ENCODE measurements at regions not wholly inside any gene's neighbourhood (a gene's known extent, or its start where the extent isn't known, plus 50 kb on each side); places are given as distances from the start of the nearest gene placed in this dataset.

GRCh38 chr4:162443510-162443909 lies 279.7 kb upstream of the FSTL5 start:
- Histone ChIP-seq H3K4me3 (no peak overlapping the region), H3K4me1 (no peaks in the 10 kb centered on the region), H3K9me3 (no peaks in the 10 kb centered on the region), H3K27ac (no peak overlapping the region), H3K27me3 (ENCODE audit: insufficient read depth in 3 of 3, low read length in 2 of 3) (no peaks in the 10 kb centered on the region), H3K36me3 (ENCODE audit: insufficient read depth in 1 of 2, low read depth in 1 of 2) (no peaks in the 10 kb centered on the region)
- intact Hi-C loops (cut with DNase I), result no loop called here
- ATAC-seq, result no peak
- no peak for DNase-seq
- TF ChIP-seq CTCF (IDR thresholded peaks at IDR 0.05), result no peak
- 43 to 58% (median 56%) methylated on average over 2 of the region's 2 CpGs for WGBS, 3 donors

- 60 to 66% (median 61%) methylated on average over 2 of the region's 2 CpGs for WGBS, 3 donors
- Histone ChIP-seq H3K4me1 (no peaks in the 10 kb centered on the region), H3K9me3 (no peaks in the 10 kb centered on the region), H3K27ac (no peak overlapping the region), H3K27me3 (ENCODE audit: insufficient read depth in 3 of 3, low read length in 2 of 3) (no peaks in the 10 kb centered on the region), H3K36me3 (ENCODE audit: insufficient read depth in 1 of 2, low read depth in 1 of 2) (no peaks in the 10 kb centered on the region), H3K4me3 (no peak overlapping the region)
- ATAC-seq (no peak), DNase-seq (no peak)
- TF ChIP-seq CTCF (IDR thresholded peaks at IDR 0.05), result no peak
- intact Hi-C loops (cut with DNase I), result no loop called here
These were observed 278.3 kb upstream of the FSTL5 start for GRCh38 chr4:162442128-162442527.

GRCh38 chr4:162422312-162422711 lies 258.5 kb upstream of the FSTL5 start:
- Histone ChIP-seq H3K27ac (no peak overlapping the region), H3K27me3 (ENCODE audit: insufficient read depth in 3 of 3, low read length in 2 of 3) (no peaks in the 10 kb centered on the region), H3K4me3 (no peak overlapping the region), H3K9me3 (no peaks in the 10 kb centered on the region), H3K36me3 (ENCODE audit: insufficient read depth in 1 of 2, low read depth in 1 of 2) (no peaks in the 10 kb centered on the region), H3K4me1 (no peaks in the 10 kb centered on the region)
- no peak for DNase-seq
- intact Hi-C loops (cut with DNase I), result no loop called here
- TF ChIP-seq CTCF (IDR thresholded peaks at IDR 0.05), result no peak
- ATAC-seq, result no peak
- 83 to 91% (median 84%) methylated on average over 4 of the region's 4 CpGs for WGBS, 3 donors

GRCh38 chr4:162410854-162411253 lies 247.1 kb upstream of the FSTL5 start:
- Histone ChIP-seq H3K36me3 (ENCODE audit: insufficient read depth in 1 of 2, low read depth in 1 of 2) (no peaks in the 10 kb centered on the region), H3K4me3 (no peak overlapping the region), H3K9me3 (no peaks in the 10 kb centered on the region), H3K27ac (no peak overlapping the region), H3K27me3 (ENCODE audit: insufficient read depth in 3 of 3, low read length in 2 of 3) (no peaks in the 10 kb centered on the region), H3K4me1 (no peaks in the 10 kb centered on the region)
- DNase-seq, result no peak
- intact Hi-C loops (cut with DNase I), result no loop called here
- no peak for TF ChIP-seq CTCF (IDR thresholded peaks at IDR 0.05)
- ATAC-seq, result no peak
- 0 to 18% (median 0%) methylated on average over 1 of the region's 1 CpG for WGBS, 3 donors

- DNase-seq (peak in 1 of 2 donors; percentile 30), ATAC-seq (no peak)
- H3K27me3 ChIP-seq (ENCODE audit: insufficient read depth in 3 of 3, low read length in 2 of 3), result no peaks in the 10 kb centered on the region
- no peak for TF ChIP-seq CTCF (IDR thresholded peaks at IDR 0.05)
- H3K4me3 ChIP-seq, result no peak overlapping the region
- H3K9me3 ChIP-seq, result no peaks in the 10 kb centered on the region
- H3K4me1 ChIP-seq, result no peaks in the 10 kb centered on the region
- WGBS, 3 donors, result 91 to 94% (median 93%) methylated on average over 16 of the region's 16 CpGs
- H3K36me3 ChIP-seq (ENCODE audit: insufficient read depth in 1 of 2, low read depth in 1 of 2), result no peaks in the 10 kb centered on the region
- intact Hi-C loops (cut with DNase I), result no loop called here
- no peak overlapping the region for H3K27ac ChIP-seq
These were observed 245.2 kb upstream of the FSTL5 start for GRCh38 chr4:162409048-162409447.
